C4-2B (cell line): ENCODE measurements at regions not wholly inside any gene's neighbourhood (a gene's known extent, or its start where the extent isn't known, plus 50 kb on each side); places are given as distances from the start of the nearest gene placed in this dataset.

ENCODE experiments used
- ZFX ChIP-seq: fragments of 450-650 bp; IDR thresholded peaks from 2 replicates; pipeline ENCODE4 v1.6.1; 2017
- TF ChIP-seq, protein P1 (sequence below): fragments of 450-650 bp; conservative IDR thresholded peaks from 2 replicates; pipeline ENCODE4 v1.5.1; 2017; ENCODE audit warnings: mild to moderate bottlenecking

DNA sequence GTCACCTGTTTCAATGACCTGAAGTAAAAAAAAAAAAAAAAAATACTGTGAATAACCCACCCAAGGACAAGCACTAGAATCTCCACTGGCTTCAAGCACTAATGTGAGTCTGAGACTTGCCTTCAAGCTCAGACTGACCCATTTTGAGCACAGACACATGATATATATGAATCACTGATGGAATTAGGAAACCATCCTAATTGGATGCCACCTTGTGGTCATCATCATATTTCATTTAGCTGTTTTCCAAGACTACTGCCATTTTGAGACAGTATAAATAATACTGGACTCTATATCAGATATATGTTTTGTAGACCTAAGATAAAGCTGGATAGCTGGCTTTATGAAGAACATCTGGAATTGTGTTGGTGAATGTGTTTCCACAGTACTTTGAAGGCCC is 1232.0 kb downstream of the KCNT2 start:
- TF ChIP-seq ZFX = no peak
- TF ChIP-seq, protein P1, sequence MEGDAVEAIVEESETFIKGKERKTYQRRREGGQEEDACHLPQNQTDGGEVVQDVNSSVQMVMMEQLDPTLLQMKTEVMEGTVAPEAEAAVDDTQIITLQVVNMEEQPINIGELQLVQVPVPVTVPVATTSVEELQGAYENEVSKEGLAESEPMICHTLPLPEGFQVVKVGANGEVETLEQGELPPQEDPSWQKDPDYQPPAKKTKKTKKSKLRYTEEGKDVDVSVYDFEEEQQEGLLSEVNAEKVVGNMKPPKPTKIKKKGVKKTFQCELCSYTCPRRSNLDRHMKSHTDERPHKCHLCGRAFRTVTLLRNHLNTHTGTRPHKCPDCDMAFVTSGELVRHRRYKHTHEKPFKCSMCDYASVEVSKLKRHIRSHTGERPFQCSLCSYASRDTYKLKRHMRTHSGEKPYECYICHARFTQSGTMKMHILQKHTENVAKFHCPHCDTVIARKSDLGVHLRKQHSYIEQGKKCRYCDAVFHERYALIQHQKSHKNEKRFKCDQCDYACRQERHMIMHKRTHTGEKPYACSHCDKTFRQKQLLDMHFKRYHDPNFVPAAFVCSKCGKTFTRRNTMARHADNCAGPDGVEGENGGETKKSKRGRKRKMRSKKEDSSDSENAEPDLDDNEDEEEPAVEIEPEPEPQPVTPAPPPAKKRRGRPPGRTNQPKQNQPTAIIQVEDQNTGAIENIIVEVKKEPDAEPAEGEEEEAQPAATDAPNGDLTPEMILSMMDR = peak; percentile 46
